ENCODE measurements at regions not wholly inside any gene's neighbourhood (a gene's known extent, or its start where the extent isn't known, plus 50 kb on each side); places are given as distances from the start of the nearest gene placed in this dataset.

DNA sequence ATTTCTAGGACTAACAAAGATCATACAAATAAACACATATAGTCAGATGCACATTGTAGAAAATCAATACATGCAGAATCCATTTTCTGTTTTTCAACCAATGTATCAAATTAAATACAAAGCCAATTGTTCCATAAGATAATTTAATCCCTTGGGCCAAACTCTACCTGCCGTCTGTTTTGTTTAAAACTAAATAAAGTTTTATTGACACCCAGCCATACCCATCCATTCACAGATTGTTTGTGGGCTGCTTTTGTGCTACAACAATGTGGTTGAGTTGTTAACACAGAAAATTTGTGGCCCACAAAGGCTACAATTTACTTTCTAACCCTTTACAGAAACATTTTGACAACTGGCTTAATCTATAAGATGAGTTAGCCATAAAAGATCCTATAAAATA is 484.0 kb upstream of the ID2 start:
- no peak overlapping the region for H3K4me3 Mint-ChIP-seq
- H3K9me3 Mint-ChIP-seq (ENCODE audit: low read depth) = peaks cover 4% of the 10 kb centered on the region
- H3K4me1 Mint-ChIP-seq (ENCODE audit: low read depth) = peaks cover 2% of the 10 kb centered on the region
- no peak overlapping the region for H3K27ac Mint-ChIP-seq
- peaks cover 3% of the 10 kb centered on the region for H3K27me3 Mint-ChIP-seq
- H3K36me3 Mint-ChIP-seq = peaks cover 4% of the 10 kb centered on the region

GRCh38 chr2:8198766-8199382 is 483.0 kb upstream of the ID2 start:
- Mint-ChIP-seq H3K36me3 (peaks cover 4% of the 10 kb centered on the region), H3K4me3 (no peak overlapping the region), H3K4me1 (ENCODE audit: low read depth) (peaks cover 2% of the 10 kb centered on the region), H3K27ac (no peak overlapping the region), H3K9me3 (ENCODE audit: low read depth) (peaks cover 4% of the 10 kb centered on the region), H3K27me3 (peaks cover 3% of the 10 kb centered on the region)

DNA sequence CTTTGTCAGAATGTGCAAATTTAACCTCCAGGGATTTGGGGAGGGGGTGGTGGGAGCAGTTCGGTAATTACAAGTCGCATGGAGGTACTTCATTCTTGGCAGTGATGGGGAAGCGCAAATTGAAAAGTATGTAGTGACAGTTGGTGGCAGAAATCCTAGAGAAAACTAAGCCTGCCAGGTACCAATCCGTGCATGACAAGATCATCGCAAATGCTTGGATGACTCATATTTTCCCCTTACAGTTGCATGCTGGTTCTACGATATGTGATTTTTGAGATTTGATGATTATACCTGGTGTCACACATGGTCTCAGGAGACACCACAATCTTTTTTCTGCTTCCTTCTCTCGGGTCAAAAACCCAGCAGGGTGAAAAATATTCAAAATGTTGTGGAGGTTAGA is 479.7 kb upstream of the ID2 start:
- peaks cover 3% of the 10 kb centered on the region for H3K27me3 Mint-ChIP-seq
- H3K36me3 Mint-ChIP-seq = peaks cover 6% of the 10 kb centered on the region
- H3K4me3 Mint-ChIP-seq = no peak overlapping the region
- H3K27ac Mint-ChIP-seq = peak overlapping the region; percentile 3
- H3K4me1 Mint-ChIP-seq (ENCODE audit: low read depth) = peaks cover 2% of the 10 kb centered on the region
- H3K9me3 Mint-ChIP-seq (ENCODE audit: low read depth) = peaks cover 11% of the 10 kb centered on the region

- H3K27me3 Mint-ChIP-seq = peaks cover 3% of the 10 kb centered on the region
- peaks cover 12% of the 10 kb centered on the region for H3K36me3 Mint-ChIP-seq
- H3K4me3 Mint-ChIP-seq = no peak overlapping the region
- peaks cover 2% of the 10 kb centered on the region for H3K4me1 Mint-ChIP-seq (ENCODE audit: low read depth)
- H3K9me3 Mint-ChIP-seq (ENCODE audit: low read depth) = peaks cover 20% of the 10 kb centered on the region
- no peak overlapping the region for H3K27ac Mint-ChIP-seq
Measured at GRCh38 chr2:8203364-8203763, 478.5 kb upstream of the ID2 start.

- Mint-ChIP-seq H3K4me3 (no peak overlapping the region), H3K36me3 (peaks cover 12% of the 10 kb centered on the region), H3K4me1 (ENCODE audit: low read depth) (peaks cover 2% of the 10 kb centered on the region), H3K27ac (no peak overlapping the region), H3K27me3 (peaks cover 3% of the 10 kb centered on the region), H3K9me3 (ENCODE audit: low read depth) (peaks cover 26% of the 10 kb centered on the region)
Measured at GRCh38 chr2:8204711-8205110, 477.1 kb upstream of the ID2 start.

GRCh38 chr2:8209494-8209893 is 472.4 kb upstream of the ID2 start:
- peaks cover 27% of the 10 kb centered on the region for H3K9me3 Mint-ChIP-seq (ENCODE audit: low read depth)
- no peak overlapping the region for H3K27ac Mint-ChIP-seq
- H3K36me3 Mint-ChIP-seq = peaks cover 8% of the 10 kb centered on the region
- no peak overlapping the region for H3K4me3 Mint-ChIP-seq
- no peaks in the 10 kb centered on the region for H3K4me1 Mint-ChIP-seq (ENCODE audit: low read depth)
- H3K27me3 Mint-ChIP-seq = no peaks in the 10 kb centered on the region

DNA sequence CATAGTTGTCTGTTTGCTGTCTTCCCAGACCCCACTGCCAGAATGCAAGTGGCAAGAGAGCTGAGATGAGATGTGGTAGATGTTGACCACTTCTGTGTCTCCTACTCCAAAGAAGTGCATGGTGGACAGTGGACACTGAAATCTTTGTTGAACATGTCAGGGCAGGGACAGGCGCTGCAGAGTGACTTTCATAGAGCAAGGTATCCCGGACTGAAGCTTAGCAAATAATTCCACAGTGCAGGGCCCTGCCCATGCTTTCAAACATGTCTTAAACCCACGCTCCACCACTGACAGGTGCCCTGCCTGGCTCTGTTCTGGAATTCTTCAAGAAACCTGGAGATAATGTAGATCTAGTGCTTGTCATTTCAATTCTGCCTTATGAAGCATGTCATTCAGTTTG is 470.5 kb upstream of the ID2 start:
- H3K36me3 Mint-ChIP-seq = peaks cover 8% of the 10 kb centered on the region
- no peak overlapping the region for H3K27ac Mint-ChIP-seq
- peaks cover 27% of the 10 kb centered on the region for H3K9me3 Mint-ChIP-seq (ENCODE audit: low read depth)
- H3K4me3 Mint-ChIP-seq = no peak overlapping the region
- no peaks in the 10 kb centered on the region for H3K4me1 Mint-ChIP-seq (ENCODE audit: low read depth)
- no peaks in the 10 kb centered on the region for H3K27me3 Mint-ChIP-seq

GRCh38 chr2:8212239-8212638 is 469.6 kb upstream of the ID2 start:
- H3K9me3 Mint-ChIP-seq (ENCODE audit: low read depth) = peaks cover 19% of the 10 kb centered on the region
- no peaks in the 10 kb centered on the region for H3K27me3 Mint-ChIP-seq
- no peak overlapping the region for H3K4me3 Mint-ChIP-seq
- peaks cover 6% of the 10 kb centered on the region for H3K36me3 Mint-ChIP-seq
- H3K27ac Mint-ChIP-seq = no peak overlapping the region
- no peaks in the 10 kb centered on the region for H3K4me1 Mint-ChIP-seq (ENCODE audit: low read depth)

- no peaks in the 10 kb centered on the region for H3K4me1 Mint-ChIP-seq (ENCODE audit: low read depth)
- no peak overlapping the region for H3K4me3 Mint-ChIP-seq
- no peak overlapping the region for H3K27ac Mint-ChIP-seq
- no peaks in the 10 kb centered on the region for H3K27me3 Mint-ChIP-seq
- H3K36me3 Mint-ChIP-seq = no peaks in the 10 kb centered on the region
- peaks cover 9% of the 10 kb centered on the region for H3K9me3 Mint-ChIP-seq (ENCODE audit: low read depth)
Measured at GRCh38 chr2:8214036-8214615, 467.7 kb upstream of the ID2 start.

DNA sequence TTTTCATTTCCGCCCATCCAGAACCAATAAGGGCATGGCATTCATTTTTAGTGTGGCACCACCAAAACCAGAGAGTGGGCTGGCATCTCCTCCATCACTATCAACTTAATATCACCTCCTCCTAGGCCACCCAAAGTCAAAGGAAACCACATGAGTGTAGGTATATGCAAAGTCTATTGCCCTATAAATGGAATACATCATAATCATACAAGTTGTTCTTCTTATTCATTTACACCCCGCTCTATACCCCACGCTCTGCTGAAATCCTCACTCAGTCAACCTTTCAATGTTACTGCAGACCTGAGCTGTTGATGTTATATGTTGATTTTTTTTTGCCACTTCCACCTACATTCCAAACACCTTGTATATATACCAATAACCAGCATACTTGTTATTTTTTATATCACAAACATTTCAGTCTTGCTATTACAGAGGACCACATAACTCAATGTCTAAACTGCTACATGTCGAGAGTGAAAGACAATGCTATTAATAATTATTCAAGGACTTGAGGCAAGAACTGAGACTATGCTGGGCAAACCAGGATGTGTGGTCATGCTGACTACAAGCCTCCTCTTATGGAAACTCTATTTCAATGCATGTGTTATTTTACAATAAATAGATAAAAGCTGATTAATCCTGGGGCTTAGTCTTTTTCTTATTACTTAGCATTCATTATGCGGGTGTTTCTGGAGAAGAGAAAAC is 466.5 kb upstream of the ID2 start:
- H3K27me3 Mint-ChIP-seq = no peaks in the 10 kb centered on the region
- H3K9me3 Mint-ChIP-seq (ENCODE audit: low read depth) = no peaks in the 10 kb centered on the region
- no peak overlapping the region for H3K4me3 Mint-ChIP-seq
- H3K27ac Mint-ChIP-seq = no peak overlapping the region
- no peaks in the 10 kb centered on the region for H3K4me1 Mint-ChIP-seq (ENCODE audit: low read depth)
- H3K36me3 Mint-ChIP-seq = no peaks in the 10 kb centered on the region

- Mint-ChIP-seq H3K4me3 (no peak overlapping the region), H3K27ac (no peak overlapping the region), H3K27me3 (no peaks in the 10 kb centered on the region), H3K4me1 (ENCODE audit: low read depth) (no peaks in the 10 kb centered on the region), H3K36me3 (no peaks in the 10 kb centered on the region), H3K9me3 (ENCODE audit: low read depth) (no peaks in the 10 kb centered on the region)
Measured at GRCh38 chr2:8215982-8216381, 465.9 kb upstream of the ID2 start.

DNA sequence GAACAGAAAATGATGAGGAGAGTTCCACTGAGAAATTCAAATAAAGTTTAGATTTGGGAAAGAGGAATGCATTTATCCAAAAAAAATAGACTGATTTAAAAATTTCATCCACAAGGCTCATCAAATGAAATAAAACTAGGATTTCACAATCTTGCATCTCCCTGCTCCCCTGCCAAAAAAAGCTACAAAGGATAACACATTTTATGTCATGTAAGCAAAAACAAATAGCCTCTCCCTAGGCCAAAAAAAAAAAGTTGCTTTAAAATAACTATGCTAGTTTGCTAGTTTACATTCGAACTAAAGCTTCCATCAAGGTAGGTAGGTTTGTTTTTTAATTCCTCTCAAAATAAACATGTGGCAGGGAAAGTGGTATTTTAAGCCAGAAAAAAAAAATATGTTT is 465.5 kb upstream of the ID2 start:
- H3K9me3 Mint-ChIP-seq (ENCODE audit: low read depth) = no peaks in the 10 kb centered on the region
- no peaks in the 10 kb centered on the region for H3K36me3 Mint-ChIP-seq
- H3K4me1 Mint-ChIP-seq (ENCODE audit: low read depth) = no peaks in the 10 kb centered on the region
- no peaks in the 10 kb centered on the region for H3K27me3 Mint-ChIP-seq
- H3K27ac Mint-ChIP-seq = no peak overlapping the region
- H3K4me3 Mint-ChIP-seq = no peak overlapping the region

DNA sequence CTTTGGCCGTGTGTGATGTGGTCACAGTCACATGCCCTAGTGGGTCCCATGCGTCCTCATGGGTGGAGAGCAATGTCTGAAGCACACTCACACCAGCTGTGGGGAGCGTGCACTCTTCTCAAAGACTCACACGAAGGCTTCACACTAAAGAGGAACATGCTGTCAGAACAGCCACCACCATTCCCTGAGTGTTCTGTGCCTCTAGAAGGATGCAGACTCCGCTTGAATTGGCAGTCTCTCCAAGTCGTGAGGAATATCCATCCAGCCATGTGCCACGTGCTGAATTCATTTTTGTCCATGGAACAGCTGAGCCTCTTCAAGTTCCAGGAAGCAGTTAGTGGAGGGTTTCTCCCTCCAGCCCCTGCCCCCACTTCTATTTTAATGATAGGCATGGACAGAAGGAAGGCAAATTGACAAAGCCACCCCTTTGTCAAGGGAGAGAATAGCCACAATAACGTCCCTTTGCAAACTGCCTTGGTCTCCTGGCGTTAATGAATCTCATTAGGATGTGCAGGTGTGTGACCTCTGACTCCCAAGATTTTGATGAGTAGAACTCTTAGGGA is 464.3 kb upstream of the ID2 start:
- H3K9me3 Mint-ChIP-seq (ENCODE audit: low read depth) = no peaks in the 10 kb centered on the region
- no peaks in the 10 kb centered on the region for H3K4me1 Mint-ChIP-seq (ENCODE audit: low read depth)
- no peak overlapping the region for H3K27ac Mint-ChIP-seq
- no peak overlapping the region for H3K4me3 Mint-ChIP-seq
- H3K36me3 Mint-ChIP-seq = no peaks in the 10 kb centered on the region
- H3K27me3 Mint-ChIP-seq = no peaks in the 10 kb centered on the region

- no peaks in the 10 kb centered on the region for H3K36me3 Mint-ChIP-seq
- no peaks in the 10 kb centered on the region for H3K27me3 Mint-ChIP-seq
- no peak overlapping the region for H3K4me3 Mint-ChIP-seq
- no peaks in the 10 kb centered on the region for H3K4me1 Mint-ChIP-seq (ENCODE audit: low read depth)
- no peak overlapping the region for H3K27ac Mint-ChIP-seq
- H3K9me3 Mint-ChIP-seq (ENCODE audit: low read depth) = no peaks in the 10 kb centered on the region
Measured at GRCh38 chr2:8219096-8219495, 462.8 kb upstream of the ID2 start.

GRCh38 chr2:8219631-8220355 is 462.1 kb upstream of the ID2 start:
- no peaks in the 10 kb centered on the region for H3K4me1 Mint-ChIP-seq (ENCODE audit: low read depth)
- H3K4me3 Mint-ChIP-seq = no peak overlapping the region
- no peaks in the 10 kb centered on the region for H3K27me3 Mint-ChIP-seq
- H3K9me3 Mint-ChIP-seq (ENCODE audit: low read depth) = no peaks in the 10 kb centered on the region
- H3K36me3 Mint-ChIP-seq = no peaks in the 10 kb centered on the region
- H3K27ac Mint-ChIP-seq = no peak overlapping the region
